H1 (cell line): ENCODE measurements at regions not wholly inside any gene's neighbourhood (a gene's known extent, or its start where the extent isn't known, plus 50 kb on each side); places are given as distances from the start of the nearest gene placed in this dataset.
A peak's percentile ranks its signal among the peaks of the same experiment; 100 is the strongest.

Source experiments
- CTCF ChIA-PET: fragments of 300-600 bp; sonication (Branson Sonifier 250); formaldehyde crosslinking; loops from one replicate; lab custom pipeline; 2021; ENCODE audit not compliant: partially characterized antibody; lab: Charles Lee
- POLR2A ChIA-PET: fragments of 300-600 bp; sonication (Branson Sonifier 250); formaldehyde crosslinking; loops from one replicate; lab custom pipeline; 2021; ENCODE audit warnings: inconsistent platforms; ENCODE audit not compliant: partially characterized antibody; lab: Charles Lee
- DNase-seq, 2 experiments: peaks; one replicate each; pipeline versions ENCODE4 v3.0.0 to v3.0.0-alpha.2; 2010 to 2022; ENCODE audit warnings: low spot score in 2 of 2, low read depth in 1 of 2, mixed read lengths in 1 of 2
- FAIRE-seq: peaks from 2 replicates; lab custom pipeline; 2011; peaks lifted over from hg19 to GRCh38; lab: Jason Lieb, UNC
- H2AFZ ChIP-seq: 2 replicates; pipeline ENCODE4 v1.8.1; 2012; ENCODE audit warnings: low read length, inconsistent platforms
- H2AK5ac ChIP-seq: 2 replicates; pipeline ENCODE4 v1.6.1; 2013; ENCODE audit warnings: low read depth, low read length
- H2BK120ac ChIP-seq: replicated peaks from 2 replicates; pipeline ENCODE3; 2013; ENCODE audit warnings: low read depth, low read length, inconsistent platforms
- H2BK12ac ChIP-seq: 2 replicates; pipeline ENCODE4 v1.6.1; 2013; ENCODE audit warnings: low read depth, low read length
- H2BK15ac ChIP-seq: 2 replicates; pipeline ENCODE4 v1.6.1; 2013; ENCODE audit warnings: low read length
- H2BK20ac ChIP-seq: 2 replicates; pipeline ENCODE4 v1.6.1; 2013; ENCODE audit warnings: low read length
- H2BK5ac ChIP-seq: 2 replicates; pipeline ENCODE4 v1.6.1; 2013; ENCODE audit warnings: low read depth, low read length
- H3K14ac ChIP-seq: 2 replicates; pipeline ENCODE4 v1.6.1; 2013; ENCODE audit warnings: inconsistent platforms; ENCODE audit not compliant: insufficient read length
- H3K18ac ChIP-seq: 2 replicates; pipeline ENCODE4 v1.6.1; 2013; ENCODE audit warnings: low read length; ENCODE audit errors: extremely low read depth
- H3K23ac ChIP-seq: 2 replicates; pipeline ENCODE4 v1.6.1; 2013; ENCODE audit warnings: inconsistent platforms; ENCODE audit not compliant: insufficient read length
- H3K23me2 ChIP-seq: 2 replicates; pipeline ENCODE4 v1.6.1; 2013; ENCODE audit warnings: low read depth, low read length
- H3K27ac ChIP-seq: 2 replicates; pipeline ENCODE4 v1.6.1; 2011; ENCODE audit warnings: low read depth, low read length, inconsistent platforms
- H3K27me3 ChIP-seq, 4 experiments: replicated peaks in 1 of 4; 1 replicate in 1 of 4; 2 replicates in 3 of 4; pipeline versions ENCODE4 v1.6.1 to v1.8.1; 2011 to 2013; ENCODE audit warnings: low read length in 3 of 4, mild to moderate bottlenecking in 3 of 4, inconsistent platforms in 2 of 4, mixed read lengths in 2 of 4, moderate library complexity in 1 of 4; ENCODE audit not compliant: control insufficient read depth in 3 of 4, insufficient read depth in 3 of 4; ENCODE audit errors: extremely low read depth in 1 of 4
- H3K36me3 ChIP-seq, 4 experiments: 2 replicates each; pipeline versions ENCODE4 v1.6.1 to v1.8.1; 2011 to 2013; ENCODE audit warnings: mild to moderate bottlenecking in 4 of 4, low read length in 3 of 4, moderate library complexity in 2 of 4, control low read depth in 1 of 4, inconsistent platforms in 1 of 4; ENCODE audit not compliant: insufficient read depth in 4 of 4, control insufficient read depth in 2 of 4
- H3K4ac ChIP-seq: replicated peaks from 2 replicates; pipeline ENCODE3; 2013; ENCODE audit warnings: low read length, low read depth, mixed read lengths, inconsistent platforms; ENCODE audit not compliant: insufficient read length
- H3K4me1 ChIP-seq, 4 experiments: replicated peaks in 1 of 4; 1 replicate in 1 of 4; 2 replicates in 3 of 4; pipeline versions ENCODE4 v1.6.1 to v1.8.1; 2011 to 2013; ENCODE audit warnings: low read length in 3 of 4, inconsistent platforms in 2 of 4, mixed read lengths in 1 of 4; ENCODE audit not compliant: insufficient read depth in 4 of 4, control insufficient read depth in 3 of 4
- H3K4me2 ChIP-seq, 2 experiments: 2 replicates each; pipeline versions ENCODE4 v1.6.1 to v1.8.1; 2011 to 2013; ENCODE audit warnings: low read depth in 2 of 2, low read length in 2 of 2, control low read depth in 1 of 2, inconsistent platforms in 1 of 2, mild to moderate bottlenecking in 1 of 2; ENCODE audit not compliant: insufficient read depth in 1 of 2
- H3K4me3 ChIP-seq, 4 experiments: fragments of 200-600, 300-600 bp in 1 of 4; sonication (generic), shearing (Covaris generic), sonication (Bioruptor Twin) in 1 of 4; 2 replicates each; pipeline versions ENCODE4 v1.5.1 to v1.8.1; 2011 to 2016; ENCODE audit warnings: low read length in 4 of 4, low read depth in 3 of 4, control low read depth in 2 of 4, inconsistent platforms in 2 of 4, mild to moderate bottlenecking in 2 of 4, mixed read lengths in 1 of 4, moderate library complexity in 1 of 4; ENCODE audit not compliant: insufficient read depth in 2 of 4; ENCODE audit errors: extremely low read depth in 1 of 4
- H3K56ac ChIP-seq: replicated peaks from 2 replicates; pipeline ENCODE3; 2013; ENCODE audit warnings: low read depth, mild to moderate bottlenecking, mixed read lengths, low read length, inconsistent platforms; ENCODE audit not compliant: insufficient read length
- H3K79me1 ChIP-seq: 2 replicates; pipeline ENCODE4 v1.6.1; 2013; ENCODE audit warnings: low read depth, low read length, control low read depth
- H3K79me2 ChIP-seq, 2 experiments: 2 replicates each; pipeline versions ENCODE4 v1.6.1 to v1.8.1; 2012 to 2013; ENCODE audit warnings: low read length in 2 of 2, mild to moderate bottlenecking in 2 of 2, inconsistent platforms in 1 of 2; ENCODE audit not compliant: insufficient read depth in 2 of 2, control insufficient read depth in 1 of 2
- H3K9ac ChIP-seq, 4 experiments: replicated peaks in 1 of 4; 1 replicate in 1 of 4; 2 replicates in 3 of 4; pipeline versions ENCODE4 v1.6.1 to v1.8.1; 2011 to 2013; ENCODE audit warnings: low read depth in 3 of 4, low read length in 3 of 4, control low read depth in 2 of 4, mild to moderate bottlenecking in 2 of 4, moderate library complexity in 2 of 4, inconsistent platforms in 1 of 4; ENCODE audit errors: extremely low read depth in 1 of 4
- H3K9me3 ChIP-seq, 2 experiments: 2 replicates each; pipeline versions ENCODE4 v1.6.1 to v1.8.1; 2012 to 2013; ENCODE audit warnings: mild to moderate bottlenecking in 2 of 2, moderate library complexity in 2 of 2, control low read depth in 1 of 2, inconsistent platforms in 1 of 2, low read depth in 1 of 2, low read length in 1 of 2, mixed read lengths in 1 of 2; ENCODE audit not compliant: insufficient read depth in 2 of 2
- H4K20me1 ChIP-seq, 2 experiments: replicated peaks in 1 of 2; 2 replicates each; pipeline versions ENCODE3 to v1.8.1; 2011 to 2013; ENCODE audit warnings: inconsistent platforms in 2 of 2, low read length in 2 of 2, mild to moderate bottlenecking in 1 of 2; ENCODE audit not compliant: insufficient read depth in 2 of 2, control insufficient read depth in 1 of 2
- H4K5ac ChIP-seq: 2 replicates; pipeline ENCODE4 v1.6.1; 2013; ENCODE audit warnings: low read length, low read depth, mixed read lengths, inconsistent platforms; ENCODE audit not compliant: insufficient read length
- H4K8ac ChIP-seq: 2 replicates; pipeline ENCODE4 v1.8.0; 2013; ENCODE audit warnings: mild to moderate bottlenecking, moderate library complexity, low read length, inconsistent platforms; ENCODE audit not compliant: insufficient read depth; ENCODE audit errors: extremely low read depth
- H4K91ac ChIP-seq: replicated peaks from 2 replicates; pipeline ENCODE3; 2013; ENCODE audit warnings: low read length, mixed read lengths, inconsistent platforms; ENCODE audit not compliant: insufficient read length
- CBX5 ChIP-seq: fragments of 300-800, 300-1000 bp; sonication (generic); IDR thresholded peaks from 2 replicates; pipeline ENCODE4 v1.7.1; 2016; ENCODE audit warnings: antibody characterized with exemption, low read length, low read depth
- GTF2F1 ChIP-seq: IDR thresholded peaks from 2 replicates; pipeline ENCODE4 v1.6.1; 2012; ENCODE audit warnings: low read depth, low read length, improper control_type of control experiment, borderline replicate concordance
- KDM5A ChIP-seq: fragments of 200-600 bp; IDR thresholded peaks from 2 replicates; pipeline ENCODE4 v1.7.1; 2012; ENCODE audit warnings: mild to moderate bottlenecking, low read length, inconsistent platforms, mixed read lengths
- NANOG ChIP-seq: IDR thresholded peaks from 2 replicates; pipeline ENCODE4 v1.6.1; 2011; ENCODE audit warnings: low read length, low read depth, mild to moderate bottlenecking, inconsistent platforms; ENCODE audit not compliant: insufficient read depth, poor library complexity, severe bottlenecking
- SIN3A ChIP-seq, 2 experiments: IDR thresholded peaks in 1 of 2; conservative IDR thresholded peaks in 1 of 2; 2 replicates each; pipeline ENCODE4 v1.6.1; 2011 to 2012; ENCODE audit warnings: low read length in 2 of 2, improper control_type of control experiment in 1 of 2, low read depth in 1 of 2, mild to moderate bottlenecking in 1 of 2
- WGBS, 2 experiments: shearing (Covaris generic) in 1 of 2; methylation state at CpG; one replicate each; pipeline versions ENCODE4 v1.1.6 to v1.1.7; 2013 to 2015; ENCODE audit warnings: low lambda C conversion rate in 2 of 2, mixed read lengths in 2 of 2, inconsistent platforms in 1 of 2, low coverage in 1 of 2, missing lambda C conversion rate in 1 of 2; ENCODE audit not compliant: insufficient replicate concordance in 2 of 2, insufficient coverage in 1 of 2, insufficient read length in 1 of 2; ENCODE audit errors: extremely low coverage in 1 of 2, missing lambda C conversion rate in 1 of 2; 5-methylcytosine and 5-hydroxymethylcytosine counted together

- no peaks in the 10 kb centered on the region; a peak in 1 of 7 replicates for H3K27me3 ChIP-seq
- H3K27ac ChIP-seq = no peak overlapping the region
- TF ChIP-seq GTF2F1 (no peak), KDM5A (no peak), CBX5 (no peak), NANOG (no peak), SIN3A (conservative IDR thresholded peaks at IDR 0.05 in 1 of 2, IDR thresholded peaks at IDR 0.05 in 1 of 2; ENCODE audit: low read depth in 1 of 2, low read length in 2 of 2) (no peak)
- H3K9me3 ChIP-seq = peaks cover 0 to 16% of the 10 kb centered on the region in 2 experiments; a peak in 2 of 4 replicates
- ChIA-PET CTCF (interaction anchor here (0.6 kb wide), 1 partner anchor 411 kb away, joined by 3 read pairs; no protein-coding TSS in a partner anchor), POLR2A (no interaction called here)
- H4K20me1 ChIP-seq = no peaks in the 10 kb centered on the region
- no peak overlapping the region for H2BK120ac ChIP-seq
- H3K18ac ChIP-seq = no peak overlapping the region; the same call in 1 of the 2 replicates
- H4K8ac ChIP-seq = no peak overlapping the region
- H3K79me2 ChIP-seq = no peaks in the 10 kb centered on the region
- H3K4me1 ChIP-seq = peaks cover 0 to 7% (median 2%) of the 10 kb centered on the region in 4 experiments; a peak in 4 of 7 replicates
- no peak overlapping the region for H3K56ac ChIP-seq
- H3K9ac ChIP-seq = no peak overlapping the region
- 88% methylated on average over 5 of the region's 5 CpGs; no CpG with 5 or more reads in 1 of the 2 experiments for WGBS, 2 experiments
- H3K14ac ChIP-seq = no peak overlapping the region
- no peak overlapping the region for H4K91ac ChIP-seq
- no peak overlapping the region; the same call in 1 of the 2 replicates for H2BK20ac ChIP-seq
- H3K4ac ChIP-seq = no peak overlapping the region
- no peak for DNase-seq
- H3K4me2 ChIP-seq = no peak overlapping the region
- 0 out of 2 replicates have a peak overlapping the region, but pooled peaks have one; percentile 9 for H2BK5ac ChIP-seq
- no peak overlapping the region for H3K23ac ChIP-seq
- no peaks in the 10 kb centered on the region for H3K79me1 ChIP-seq
- no peak overlapping the region for H2AK5ac ChIP-seq
- no peak overlapping the region for H4K5ac ChIP-seq
- H3K23me2 ChIP-seq = no peaks in the 10 kb centered on the region
- H2AFZ ChIP-seq = no peak overlapping the region
- H3K4me3 ChIP-seq = no peak overlapping the region
- H2BK12ac ChIP-seq = no peak overlapping the region
- no peak overlapping the region for H2BK15ac ChIP-seq
- FAIRE-seq = no peak
- H3K36me3 ChIP-seq = no peaks in the 10 kb centered on the region
These were observed 204.4 kb upstream of the AJAP1 start for GRCh38 chr1:4449972-4450371.
